CD8-positive, alpha-beta memory T cell (primary cell): ENCODE measurements at regions not wholly inside any gene's neighbourhood (a gene's known extent, or its start where the extent isn't known, plus 50 kb on each side); places are given as distances from the start of the nearest gene placed in this dataset.

Experiments
- CTCF ChIA-PET: fragments of 350-600 bp; sonication (Branson Sonifier 250); formaldehyde crosslinking; loops from one replicate; lab custom pipeline; 2021; ENCODE audit warnings: antibody characterized with exemption; lab: Charles Lee
- POLR2A ChIA-PET: fragments of 350-600 bp; sonication (Branson Sonifier 250); formaldehyde crosslinking; loops from one replicate; lab custom pipeline; 2021; ENCODE audit warnings: antibody characterized with exemption; lab: Charles Lee
- DNase-seq, 5 donors: peaks; one replicate each; pipeline versions ENCODE4 v3.0.0 to v3.0.0-alpha.2; 2020 to 2022; ENCODE audit warnings: mixed read lengths in 1 of 5
- H3K27ac ChIP-seq: one replicate; pipeline ENCODE4 v1.7.0; 2013; ENCODE audit warnings: low read depth, mild to moderate bottlenecking, low read length, moderate library complexity
- H3K27me3 ChIP-seq: 2 replicates; pipeline ENCODE4 v1.7.0; 2013; ENCODE audit warnings: low read length, mild to moderate bottlenecking; ENCODE audit not compliant: insufficient read depth, poor library complexity, severe bottlenecking
- H3K36me3 ChIP-seq: 2 replicates; pipeline ENCODE4 v1.7.0; 2013; ENCODE audit warnings: mild to moderate bottlenecking, low read length, moderate library complexity; ENCODE audit not compliant: insufficient read depth
- H3K4me1 ChIP-seq: 2 replicates; pipeline ENCODE4 v1.7.0; 2013; ENCODE audit warnings: mild to moderate bottlenecking, low read length, moderate library complexity; ENCODE audit not compliant: insufficient read depth
- H3K4me3 ChIP-seq: 2 replicates; pipeline ENCODE4 v1.7.0; 2013; ENCODE audit warnings: mild to moderate bottlenecking, low read length
- H3K9me3 ChIP-seq: 2 replicates; pipeline ENCODE4 v1.7.0; 2013; ENCODE audit warnings: mild to moderate bottlenecking, low read length
- H3K27ac Mint-ChIP-seq, 8 donors: one replicate each; pipeline ENCODE4 v1.8.0; 2020 to 2021; ENCODE audit warnings: mixed read lengths in 8 of 8, mild to moderate bottlenecking in 6 of 8, inconsistent platforms in 3 of 8, moderate library complexity in 3 of 8
- H3K27me3 Mint-ChIP-seq, 2 donors: one replicate each; pipeline ENCODE4 v1.8.0; 2020 to 2021; ENCODE audit warnings: mixed read lengths in 2 of 2, mild to moderate bottlenecking in 1 of 2, moderate library complexity in 1 of 2
- H3K36me3 Mint-ChIP-seq, 3 donors: one replicate each; pipeline ENCODE4 v1.8.0; 2020 to 2021; ENCODE audit warnings: mixed read lengths in 3 of 3, inconsistent platforms in 1 of 3, mild to moderate bottlenecking in 1 of 3
- H3K4me1 Mint-ChIP-seq, 3 donors: one replicate each; pipeline ENCODE4 v1.8.0; 2020 to 2021; ENCODE audit warnings: mixed read lengths in 3 of 3, inconsistent platforms in 1 of 3, mild to moderate bottlenecking in 1 of 3
- H3K4me3 Mint-ChIP-seq, 7 donors: one replicate each; pipeline ENCODE4 v1.8.0; 2020 to 2021; ENCODE audit warnings: mixed read lengths in 7 of 7, mild to moderate bottlenecking in 6 of 7, moderate library complexity in 4 of 7, inconsistent platforms in 2 of 7
- H3K9me3 Mint-ChIP-seq, 5 donors: one replicate each; pipeline ENCODE4 v1.8.0; 2020 to 2022; ENCODE audit warnings: mixed read lengths in 5 of 5, mild to moderate bottlenecking in 3 of 5, moderate library complexity in 2 of 5, inconsistent platforms in 1 of 5

DNA sequence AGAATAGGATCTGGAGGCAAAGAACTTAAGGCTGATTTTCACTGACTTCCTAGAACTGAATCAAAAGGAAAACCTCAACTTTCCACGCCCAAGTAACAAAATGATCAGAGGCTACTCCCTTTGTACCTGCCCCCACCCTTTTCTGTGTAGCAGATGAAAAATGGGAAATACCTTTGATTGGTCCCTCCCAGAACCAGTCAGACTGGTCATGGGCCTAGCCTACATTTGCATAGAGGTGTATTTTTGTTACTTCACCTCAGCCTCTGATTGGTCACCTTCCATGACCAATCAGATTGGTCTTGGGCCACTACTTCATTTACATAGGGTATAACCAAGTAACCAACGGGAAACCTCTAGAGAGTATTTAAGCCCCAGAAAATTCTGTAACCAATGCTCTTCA lies 1553.5 kb upstream of the C9orf72 start:
- no peak overlapping the region for H3K4me3 ChIP-seq
- ChIA-PET CTCF (no interaction called here), POLR2A (no interaction called here)
- H3K36me3 ChIP-seq = no peaks in the 10 kb centered on the region
- H3K27ac Mint-ChIP-seq = no peak overlapping the region
- H3K27me3 Mint-ChIP-seq = no peaks in the 10 kb centered on the region
- DNase-seq = no peak
- no peaks in the 10 kb centered on the region for H3K27me3 ChIP-seq
- no peaks in the 10 kb centered on the region for H3K4me1 ChIP-seq
- no peak overlapping the region for H3K4me3 Mint-ChIP-seq
- no peak overlapping the region for H3K27ac ChIP-seq
- no peaks in the 10 kb centered on the region for H3K36me3 Mint-ChIP-seq
- H3K9me3 Mint-ChIP-seq = peaks cover 3 to 25% (median 16%) of the 10 kb centered on the region in 5 donors
- no peaks in the 10 kb centered on the region for H3K4me1 Mint-ChIP-seq
- H3K9me3 ChIP-seq = no peaks in the 10 kb centered on the region

DNA sequence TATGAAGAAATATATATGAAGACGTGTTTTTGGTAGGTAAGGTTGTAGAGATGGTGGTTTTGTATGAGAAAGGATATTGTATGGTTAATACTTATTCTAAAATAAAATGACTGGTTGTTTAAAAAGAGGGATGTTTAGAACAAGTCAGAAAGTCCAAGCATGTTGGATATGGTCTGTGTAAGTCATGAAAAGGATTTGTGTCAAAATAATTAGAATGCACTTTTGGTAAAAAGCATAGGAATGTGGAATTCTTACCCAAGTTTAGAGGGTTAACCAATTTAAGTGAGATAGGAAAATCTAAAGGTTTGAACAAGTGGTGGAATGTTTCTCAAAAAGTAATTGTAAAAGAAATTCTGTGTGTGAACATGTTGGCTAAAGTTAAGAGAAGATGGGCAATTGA lies 1556.5 kb upstream of the C9orf72 start:
- H3K9me3 Mint-ChIP-seq = peaks cover 5 to 36% (median 16%) of the 10 kb centered on the region in 5 donors
- no peaks in the 10 kb centered on the region for H3K36me3 Mint-ChIP-seq
- no peaks in the 10 kb centered on the region for H3K27me3 Mint-ChIP-seq
- Histone ChIP-seq H3K4me1 (no peaks in the 10 kb centered on the region), H3K9me3 (no peaks in the 10 kb centered on the region), H3K27me3 (no peaks in the 10 kb centered on the region), H3K4me3 (no peak overlapping the region), H3K36me3 (no peaks in the 10 kb centered on the region), H3K27ac (no peak overlapping the region)
- no peaks in the 10 kb centered on the region for H3K4me1 Mint-ChIP-seq
- POLR2A ChIA-PET = no interaction called here
- CTCF ChIA-PET = no interaction called here
- H3K4me3 Mint-ChIP-seq = no peak overlapping the region
- no peak overlapping the region for H3K27ac Mint-ChIP-seq
- no peak for DNase-seq

DNA sequence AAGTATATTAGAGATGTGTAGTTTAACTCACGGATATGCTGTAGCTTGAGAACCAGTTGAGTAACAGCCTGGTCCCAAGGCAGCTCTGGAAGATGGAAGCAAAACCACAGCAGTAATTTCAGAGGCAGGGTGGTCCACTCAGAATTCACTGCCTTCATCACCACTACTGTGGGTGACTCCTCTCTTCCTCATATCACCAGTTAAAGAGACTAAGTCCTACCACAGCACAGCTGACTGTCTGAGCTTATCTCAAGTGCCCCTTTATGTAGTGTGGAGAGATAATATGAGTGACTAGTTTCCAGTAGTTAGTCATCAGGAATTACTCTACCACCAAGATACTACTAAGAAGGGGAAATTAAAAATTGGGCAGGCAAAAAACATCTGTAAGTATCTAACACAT lies 1571.2 kb upstream of the C9orf72 start:
- no peaks in the 10 kb centered on the region for H3K9me3 ChIP-seq
- no peaks in the 10 kb centered on the region for H3K36me3 ChIP-seq
- H3K4me1 ChIP-seq = no peaks in the 10 kb centered on the region
- Mint-ChIP-seq H3K36me3 (no peaks in the 10 kb centered on the region), H3K27me3 (no peaks in the 10 kb centered on the region), H3K4me1 (no peaks in the 10 kb centered on the region), H3K9me3 (peaks cover 2 to 37% (median 5%) of the 10 kb centered on the region in 5 donors), H3K4me3 (no peak overlapping the region), H3K27ac (no peak overlapping the region)
- POLR2A ChIA-PET = no interaction called here
- CTCF ChIA-PET = no interaction called here
- no peak for DNase-seq
- H3K4me3 ChIP-seq = no peak overlapping the region
- no peak overlapping the region for H3K27ac ChIP-seq
- no peaks in the 10 kb centered on the region for H3K27me3 ChIP-seq

DNA sequence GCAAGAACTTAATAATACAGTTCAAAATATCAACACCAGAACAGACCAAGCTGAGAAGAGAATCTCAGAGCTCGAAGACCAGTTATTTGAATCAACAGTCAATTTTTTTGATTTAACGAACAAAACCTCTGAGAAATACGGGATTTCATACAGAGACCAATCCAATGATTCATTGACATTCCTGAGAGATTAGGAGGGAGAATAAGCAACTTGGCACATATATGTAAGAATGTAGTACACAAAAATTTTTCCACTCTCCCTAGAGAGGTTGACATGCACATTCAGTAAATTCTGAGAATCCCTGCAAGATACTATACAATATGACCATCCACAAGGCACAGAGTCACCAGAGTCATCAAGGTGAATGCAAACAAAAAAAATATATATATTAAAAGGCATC lies 1577.3 kb upstream of the C9orf72 start:
- H3K27me3 ChIP-seq = no peaks in the 10 kb centered on the region
- H3K4me1 ChIP-seq = no peaks in the 10 kb centered on the region
- Mint-ChIP-seq H3K27ac (no peak overlapping the region), H3K9me3 (peaks cover under 1 to 3% (median 2%) of the 10 kb centered on the region in 5 donors), H3K4me1 (no peaks in the 10 kb centered on the region), H3K36me3 (no peaks in the 10 kb centered on the region), H3K27me3 (no peaks in the 10 kb centered on the region), H3K4me3 (no peak overlapping the region)
- H3K9me3 ChIP-seq = no peaks in the 10 kb centered on the region
- DNase-seq = no peak
- no peaks in the 10 kb centered on the region for H3K36me3 ChIP-seq
- H3K27ac ChIP-seq = no peak overlapping the region
- ChIA-PET POLR2A (no interaction called here), CTCF (no interaction called here)
- no peak overlapping the region for H3K4me3 ChIP-seq

DNA sequence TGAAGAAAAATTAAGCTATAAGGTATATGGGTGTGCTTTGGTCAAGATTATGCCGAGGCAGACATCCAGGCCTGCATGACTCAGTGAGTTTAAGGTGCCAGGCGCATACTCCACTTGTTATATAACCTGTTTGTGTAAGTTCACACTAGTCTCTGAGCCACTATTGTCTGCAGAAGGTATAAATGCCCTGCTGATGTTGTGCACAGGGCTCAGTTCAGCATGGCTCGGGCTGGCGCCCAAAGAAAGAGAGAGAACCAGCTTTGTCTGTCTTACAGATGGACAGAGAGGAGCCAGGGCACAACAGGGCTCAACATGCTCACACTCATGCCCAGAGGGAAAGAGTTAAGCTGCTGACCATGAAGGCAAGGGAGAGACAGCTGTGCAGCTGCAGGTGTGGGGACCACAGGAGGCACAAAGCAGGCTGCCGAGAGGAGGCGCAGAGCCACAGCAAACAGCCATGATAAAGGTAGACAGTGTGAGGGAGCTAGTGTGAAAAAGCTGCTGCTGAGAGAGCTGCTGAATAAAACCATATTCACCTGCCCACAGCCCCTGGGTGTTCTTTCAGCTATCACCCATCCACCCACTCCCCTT lies 1587.6 kb upstream of the C9orf72 start:
- no peak overlapping the region for H3K27ac ChIP-seq
- H3K9me3 Mint-ChIP-seq = peaks cover 0 to 11% (median 2%) of the 10 kb centered on the region in 5 donors
- no peak overlapping the region for H3K4me3 ChIP-seq
- H3K27me3 Mint-ChIP-seq = no peaks in the 10 kb centered on the region
- no peak overlapping the region for H3K4me3 Mint-ChIP-seq
- ChIA-PET CTCF (no interaction called here), POLR2A (no interaction called here)
- H3K27ac Mint-ChIP-seq = no peak overlapping the region
- no peaks in the 10 kb centered on the region for H3K9me3 ChIP-seq
- DNase-seq = no peak
- H3K36me3 ChIP-seq = no peaks in the 10 kb centered on the region
- H3K36me3 Mint-ChIP-seq = no peaks in the 10 kb centered on the region
- no peaks in the 10 kb centered on the region for H3K4me1 Mint-ChIP-seq
- no peaks in the 10 kb centered on the region for H3K27me3 ChIP-seq
- H3K4me1 ChIP-seq = no peaks in the 10 kb centered on the region

DNA sequence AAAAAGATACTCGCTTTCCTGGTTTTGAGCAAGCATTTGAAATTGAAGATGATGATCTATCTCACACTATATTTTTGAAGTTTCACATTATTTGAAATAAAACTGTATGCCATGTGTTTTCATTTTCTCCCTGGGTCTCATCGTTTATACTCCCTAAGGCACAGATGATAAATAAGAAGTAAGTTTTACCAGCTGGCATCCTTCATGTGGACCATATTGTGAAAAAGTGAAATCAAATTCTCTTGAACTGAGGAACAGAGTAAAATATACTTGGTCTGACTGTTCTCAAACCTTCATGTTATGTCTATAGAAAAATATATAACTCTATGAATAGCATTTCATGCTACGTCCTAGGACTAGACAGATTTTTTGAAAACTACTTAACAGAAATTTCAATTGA lies 1600.9 kb upstream of the C9orf72 start:
- ChIA-PET POLR2A (no interaction called here), CTCF (no interaction called here)
- Mint-ChIP-seq H3K27ac (no peak overlapping the region), H3K27me3 (no peaks in the 10 kb centered on the region), H3K36me3 (no peaks in the 10 kb centered on the region), H3K4me1 (no peaks in the 10 kb centered on the region), H3K9me3 (peaks cover 0 to 7% (median 3%) of the 10 kb centered on the region in 5 donors), H3K4me3 (no peak overlapping the region)
- Histone ChIP-seq H3K9me3 (no peaks in the 10 kb centered on the region), H3K4me1 (no peaks in the 10 kb centered on the region), H3K4me3 (no peak overlapping the region), H3K27me3 (no peaks in the 10 kb centered on the region), H3K36me3 (no peaks in the 10 kb centered on the region), H3K27ac (no peak overlapping the region)
- DNase-seq = no peak

DNA sequence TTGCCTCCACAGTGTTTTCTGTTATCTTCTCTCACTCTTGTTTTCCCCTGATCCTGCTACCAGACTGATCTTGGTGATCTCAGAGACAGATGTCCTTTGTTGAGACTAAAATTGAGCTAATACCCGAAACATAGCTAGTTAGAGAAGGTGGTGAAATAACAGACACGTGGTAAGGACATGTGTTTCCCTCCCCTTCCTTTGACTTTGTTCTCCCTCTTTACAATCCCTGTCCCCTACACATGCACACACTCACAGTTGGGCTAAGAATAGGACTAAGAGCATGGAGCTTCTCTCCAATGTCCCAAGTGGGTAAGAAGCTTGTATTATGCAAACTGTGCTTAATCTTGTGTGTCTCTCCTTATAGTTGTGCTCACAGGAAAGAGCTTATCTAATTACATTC lies 1603.0 kb upstream of the C9orf72 start:
- DNase-seq = no peak
- Mint-ChIP-seq H3K27me3 (no peaks in the 10 kb centered on the region), H3K4me3 (no peak overlapping the region), H3K4me1 (no peaks in the 10 kb centered on the region), H3K27ac (no peak overlapping the region), H3K36me3 (no peaks in the 10 kb centered on the region), H3K9me3 (peaks cover 0 to 5% (median 4%) of the 10 kb centered on the region in 5 donors)
- Histone ChIP-seq H3K36me3 (no peaks in the 10 kb centered on the region), H3K27me3 (no peaks in the 10 kb centered on the region), H3K4me3 (no peak overlapping the region), H3K9me3 (no peaks in the 10 kb centered on the region), H3K27ac (no peak overlapping the region), H3K4me1 (no peaks in the 10 kb centered on the region)
- CTCF ChIA-PET = no interaction called here
- POLR2A ChIA-PET = no interaction called here

DNA sequence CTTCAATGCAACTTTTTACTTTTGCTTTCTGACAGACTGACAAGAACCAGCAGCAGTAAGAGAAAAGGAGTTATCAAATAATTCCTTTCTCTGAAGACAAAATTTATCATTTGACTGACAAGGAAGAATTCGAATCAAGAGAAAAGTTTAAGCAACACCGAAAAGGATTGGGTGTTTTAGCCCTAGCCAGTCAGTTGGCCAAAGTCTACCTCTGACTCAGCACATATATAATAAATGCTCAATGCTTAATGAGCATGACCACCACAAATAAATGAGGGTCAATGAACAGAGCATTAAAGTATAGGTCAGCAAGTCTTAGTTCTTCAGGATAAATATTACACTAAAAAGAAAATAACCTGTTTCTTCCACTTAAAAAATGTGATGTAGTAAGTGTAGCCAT lies 1603.5 kb upstream of the C9orf72 start:
- Mint-ChIP-seq H3K27me3 (no peaks in the 10 kb centered on the region), H3K4me3 (no peak overlapping the region), H3K27ac (no peak overlapping the region), H3K36me3 (no peaks in the 10 kb centered on the region), H3K4me1 (no peaks in the 10 kb centered on the region), H3K9me3 (peaks cover 0 to 5% (median 4%) of the 10 kb centered on the region in 5 donors)
- no peaks in the 10 kb centered on the region for H3K4me1 ChIP-seq
- H3K9me3 ChIP-seq = no peaks in the 10 kb centered on the region
- no peaks in the 10 kb centered on the region for H3K36me3 ChIP-seq
- DNase-seq = no peak
- H3K4me3 ChIP-seq = no peak overlapping the region
- no peak overlapping the region for H3K27ac ChIP-seq
- no peaks in the 10 kb centered on the region for H3K27me3 ChIP-seq
- CTCF ChIA-PET = no interaction called here
- POLR2A ChIA-PET = no interaction called here

DNA sequence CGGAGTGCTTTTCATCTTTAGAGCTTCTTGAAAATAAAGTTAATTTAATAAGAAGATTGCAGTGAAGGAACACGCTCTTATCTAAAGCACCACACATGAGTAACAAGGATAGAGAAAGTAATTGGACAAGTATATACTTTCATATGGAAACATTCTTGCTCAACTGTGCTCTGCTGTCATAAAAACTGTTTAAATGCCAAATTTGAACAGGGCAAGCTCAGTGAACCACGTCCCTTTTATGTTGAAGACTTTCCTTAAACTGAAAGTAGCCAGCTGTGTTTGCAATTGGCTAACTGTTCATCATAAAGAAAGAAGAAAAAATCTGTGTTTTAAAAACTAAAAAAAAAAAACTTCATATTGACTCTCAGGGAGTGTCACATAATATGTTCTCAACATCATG lies 1610.7 kb upstream of the C9orf72 start:
- no peak overlapping the region for H3K4me3 Mint-ChIP-seq

More for the DNA sequence above, 1610.7 kb upstream of the C9orf72 start:
- ChIA-PET POLR2A (no interaction called here), CTCF (no interaction called here)
- Mint-ChIP-seq H3K4me1 (no peaks in the 10 kb centered on the region), H3K27ac (no peak overlapping the region), H3K27me3 (no peaks in the 10 kb centered on the region), H3K9me3 (peaks cover 0 to 4% (median 0%) of the 10 kb centered on the region in 5 donors), H3K36me3 (no peaks in the 10 kb centered on the region)
- H3K27me3 ChIP-seq = no peaks in the 10 kb centered on the region
- no peak overlapping the region for H3K27ac ChIP-seq
- no peaks in the 10 kb centered on the region for H3K36me3 ChIP-seq
- no peaks in the 10 kb centered on the region for H3K9me3 ChIP-seq
- H3K4me3 ChIP-seq = no peak overlapping the region
- no peaks in the 10 kb centered on the region for H3K4me1 ChIP-seq
- DNase-seq = no peak
